GM23338 (cell line): ENCODE measurements at regions not wholly inside any gene's neighbourhood (a gene's known extent, or its start where the extent isn't known, plus 50 kb on each side); places are given as distances from the start of the nearest gene placed in this dataset.

Experiments used
- ATAC-seq: fragments of 200-7000 bp; cut with Tn5 transposase; 3 replicates; pipeline ENCODE4 v1.9.1; 2020
- DNase-seq: peaks from one replicate; pipeline ENCODE4 v3.0.0-alpha.2; 2015; ENCODE audit warnings: low spot score
- H2AFZ ChIP-seq: fragments of 200-600 bp; sonication (generic); 2 replicates; pipeline ENCODE4 v1.8.0; 2016; ENCODE audit warnings: antibody characterized with exemption, mild to moderate bottlenecking, moderate library complexity
- H3F3A ChIP-seq: fragments of 200-600 bp; sonication (generic); replicated peaks from 2 replicates; pipeline ENCODE4 v1.8.0; 2017; ENCODE audit warnings: antibody characterized with exemption, mixed run types, low read depth
- H3K27ac ChIP-seq: fragments of 200-600 bp; sonication (generic); 2 replicates; pipeline ENCODE4 v1.6.1; 2016; ENCODE audit warnings: low read depth
- H3K27me3 ChIP-seq: fragments of 200-600 bp; sonication (generic); 2 replicates; pipeline ENCODE4 v1.8.0; 2016; ENCODE audit warnings: mild to moderate bottlenecking, mixed run types, moderate library complexity; ENCODE audit not compliant: insufficient read depth
- H3K36me3 ChIP-seq: fragments of 200-600 bp; sonication (generic); 2 replicates; pipeline ENCODE4 v1.8.0; 2016; ENCODE audit warnings: mild to moderate bottlenecking; ENCODE audit not compliant: insufficient read depth
- H3K4me1 ChIP-seq: fragments of 200-600 bp; sonication (generic); 2 replicates; pipeline ENCODE4 v1.8.0; 2016; ENCODE audit warnings: mild to moderate bottlenecking, moderate library complexity; ENCODE audit not compliant: insufficient read depth
- H3K4me2 ChIP-seq: fragments of 200-600 bp; sonication (generic); 2 replicates; pipeline ENCODE4 v1.7.1; 2017; ENCODE audit warnings: mixed run types
- H3K4me3 ChIP-seq: fragments of 200-600 bp; sonication (generic); 2 replicates; pipeline ENCODE4 v1.6.1; 2016; ENCODE audit warnings: mixed run types
- H3K79me2 ChIP-seq: fragments of 200-600 bp; sonication (generic); replicated peaks from 2 replicates; pipeline ENCODE4 v1.8.0; 2017; ENCODE audit warnings: mild to moderate bottlenecking; ENCODE audit not compliant: insufficient read depth
- H3K9me2 ChIP-seq: fragments of 200-600 bp; sonication (generic); 2 replicates; pipeline ENCODE4 v1.8.0; 2017; ENCODE audit not compliant: insufficient read depth
- H4K20me1 ChIP-seq: fragments of 200-600 bp; sonication (generic); replicated peaks from 2 replicates; pipeline ENCODE4 v1.8.0; 2017; ENCODE audit warnings: mild to moderate bottlenecking; ENCODE audit not compliant: insufficient read depth
- H3K27ac Mint-ChIP-seq: 2 replicates; pipeline ENCODE4 v1.8.0; 2020; ENCODE audit warnings: inconsistent platforms, mild to moderate bottlenecking, moderate library complexity, mixed read lengths
- H3K27me3 Mint-ChIP-seq: 3 replicates; pipeline ENCODE4 v1.8.0; 2022; ENCODE audit warnings: low read depth, mild to moderate bottlenecking, moderate library complexity, mixed read lengths, inconsistent platforms; ENCODE audit not compliant: insufficient read depth, poor library complexity
- H3K36me3 Mint-ChIP-seq: 3 replicates; pipeline ENCODE4 v1.8.0; 2021; ENCODE audit warnings: low read depth, mild to moderate bottlenecking, inconsistent platforms, moderate library complexity, mixed read lengths
- H3K4me1 Mint-ChIP-seq: 3 replicates; pipeline ENCODE4 v1.8.0; 2020; ENCODE audit warnings: mild to moderate bottlenecking, inconsistent platforms, mixed read lengths
- H3K4me3 Mint-ChIP-seq: 3 replicates; pipeline ENCODE4 v1.8.0; 2021; ENCODE audit warnings: moderate library complexity, mild to moderate bottlenecking, inconsistent platforms, mixed read lengths
- H3K9me3 Mint-ChIP-seq: 3 replicates; pipeline ENCODE4 v1.8.0; 2020; ENCODE audit warnings: moderate library complexity, mild to moderate bottlenecking, inconsistent platforms, mixed read lengths
- CREB1 ChIP-seq: fragments of 250-450 bp; sonication (Bioruptor Pico); IDR thresholded peaks from 2 replicates; pipeline ENCODE4 v1.5.0; 2020; ENCODE audit warnings: low read depth, mild to moderate bottlenecking, moderate library complexity
- ETS1 ChIP-seq: IDR thresholded peaks from 2 replicates; pipeline ENCODE4 v1.6.1; 2016; ENCODE audit warnings: antibody characterized with exemption
- EZH2 ChIP-seq: fragments of 200-600 bp; sonication (generic); IDR thresholded peaks from one replicate; pipeline ENCODE4 v1.8.0; 2017; ENCODE audit warnings: antibody characterized with exemption, mild to moderate bottlenecking, low read depth; ENCODE audit not compliant: unreplicated experiment
- EZH2phosphoT487 ChIP-seq: fragments of 200-600 bp; sonication (generic); IDR thresholded peaks from one replicate; pipeline ENCODE4 v1.8.1; 2018; ENCODE audit warnings: antibody characterized with exemption; ENCODE audit not compliant: unreplicated experiment
- JUNB ChIP-seq: IDR thresholded peaks from one replicate; pipeline ENCODE4 v1.6.1; 2016; ENCODE audit warnings: antibody characterized with exemption; ENCODE audit not compliant: unreplicated experiment
- POLR2AphosphoS5 ChIP-seq: IDR thresholded peaks from 2 replicates; pipeline ENCODE4 v1.6.1; 2016; ENCODE audit warnings: antibody characterized with exemption, low read depth
- REST ChIP-seq: IDR thresholded peaks from one replicate; pipeline ENCODE4 v1.6.1; 2018; ENCODE audit warnings: antibody characterized with exemption; ENCODE audit not compliant: unreplicated experiment
- STAT1 ChIP-seq: IDR thresholded peaks from one replicate; pipeline ENCODE4 v1.6.1; 2016; ENCODE audit warnings: antibody characterized with exemption; ENCODE audit not compliant: unreplicated experiment
- TF ChIP-seq, protein P1 (sequence below): fragments of 250-450 bp; sonication (Bioruptor Pico); IDR thresholded peaks from 2 replicates; pipeline ENCODE4 v1.5.0; 2020; ENCODE audit warnings: mild to moderate bottlenecking, moderate library complexity
- TF ChIP-seq, protein P2 (sequence below), 2 experiments: fragments of 200-600 bp in 1 of 2; sonication (generic) in 1 of 2; conservative IDR thresholded peaks; 2 replicates each; pipeline versions ENCODE4 v1.5.1 to v1.6.1; 2016 to 2017; ENCODE audit warnings: antibody characterized with exemption in 2 of 2, low read depth in 2 of 2, mild to moderate bottlenecking in 2 of 2, moderate library complexity in 1 of 2

DNA sequence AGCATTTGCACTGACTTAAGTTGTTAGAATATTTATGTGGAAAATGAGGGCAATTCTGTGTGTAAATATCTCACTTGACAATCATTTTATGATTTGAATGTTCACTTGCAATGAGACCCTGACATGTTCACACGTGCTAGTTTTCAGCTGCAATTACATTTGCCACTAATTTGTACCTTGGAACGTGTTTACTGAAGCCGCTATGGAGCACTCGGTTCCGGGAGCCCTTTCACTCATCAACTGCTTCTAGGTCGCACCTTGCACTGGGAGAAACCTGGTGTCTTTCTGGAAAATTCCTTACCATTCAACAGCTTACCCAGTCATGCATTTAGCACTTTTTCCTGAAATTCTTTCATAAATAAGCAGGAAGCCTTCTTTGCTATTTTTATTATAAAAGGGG lies 229.6 kb downstream of the ZIC5 start:
- Mint-ChIP-seq H3K27me3 (peaks cover 3% of the 10 kb centered on the region), H3K9me3 (no peaks in the 10 kb centered on the region), H3K36me3 (no peaks in the 10 kb centered on the region), H3K4me1 (peaks cover 81% of the 10 kb centered on the region), H3K27ac (peak overlapping the region; percentile 55; the same call in 1 of the 2 replicates), H3K4me3 (no peak overlapping the region)
- TF ChIP-seq EZH2phosphoT487 (no peak), EZH2 (no peak), JUNB (no peak), STAT1 (no peak), CREB1 (CRISPR knock-in tag) (no peak), POLR2AphosphoS5 (no peak), ETS1 (no peak), REST (no peak)
- TF ChIP-seq, protein P1, sequence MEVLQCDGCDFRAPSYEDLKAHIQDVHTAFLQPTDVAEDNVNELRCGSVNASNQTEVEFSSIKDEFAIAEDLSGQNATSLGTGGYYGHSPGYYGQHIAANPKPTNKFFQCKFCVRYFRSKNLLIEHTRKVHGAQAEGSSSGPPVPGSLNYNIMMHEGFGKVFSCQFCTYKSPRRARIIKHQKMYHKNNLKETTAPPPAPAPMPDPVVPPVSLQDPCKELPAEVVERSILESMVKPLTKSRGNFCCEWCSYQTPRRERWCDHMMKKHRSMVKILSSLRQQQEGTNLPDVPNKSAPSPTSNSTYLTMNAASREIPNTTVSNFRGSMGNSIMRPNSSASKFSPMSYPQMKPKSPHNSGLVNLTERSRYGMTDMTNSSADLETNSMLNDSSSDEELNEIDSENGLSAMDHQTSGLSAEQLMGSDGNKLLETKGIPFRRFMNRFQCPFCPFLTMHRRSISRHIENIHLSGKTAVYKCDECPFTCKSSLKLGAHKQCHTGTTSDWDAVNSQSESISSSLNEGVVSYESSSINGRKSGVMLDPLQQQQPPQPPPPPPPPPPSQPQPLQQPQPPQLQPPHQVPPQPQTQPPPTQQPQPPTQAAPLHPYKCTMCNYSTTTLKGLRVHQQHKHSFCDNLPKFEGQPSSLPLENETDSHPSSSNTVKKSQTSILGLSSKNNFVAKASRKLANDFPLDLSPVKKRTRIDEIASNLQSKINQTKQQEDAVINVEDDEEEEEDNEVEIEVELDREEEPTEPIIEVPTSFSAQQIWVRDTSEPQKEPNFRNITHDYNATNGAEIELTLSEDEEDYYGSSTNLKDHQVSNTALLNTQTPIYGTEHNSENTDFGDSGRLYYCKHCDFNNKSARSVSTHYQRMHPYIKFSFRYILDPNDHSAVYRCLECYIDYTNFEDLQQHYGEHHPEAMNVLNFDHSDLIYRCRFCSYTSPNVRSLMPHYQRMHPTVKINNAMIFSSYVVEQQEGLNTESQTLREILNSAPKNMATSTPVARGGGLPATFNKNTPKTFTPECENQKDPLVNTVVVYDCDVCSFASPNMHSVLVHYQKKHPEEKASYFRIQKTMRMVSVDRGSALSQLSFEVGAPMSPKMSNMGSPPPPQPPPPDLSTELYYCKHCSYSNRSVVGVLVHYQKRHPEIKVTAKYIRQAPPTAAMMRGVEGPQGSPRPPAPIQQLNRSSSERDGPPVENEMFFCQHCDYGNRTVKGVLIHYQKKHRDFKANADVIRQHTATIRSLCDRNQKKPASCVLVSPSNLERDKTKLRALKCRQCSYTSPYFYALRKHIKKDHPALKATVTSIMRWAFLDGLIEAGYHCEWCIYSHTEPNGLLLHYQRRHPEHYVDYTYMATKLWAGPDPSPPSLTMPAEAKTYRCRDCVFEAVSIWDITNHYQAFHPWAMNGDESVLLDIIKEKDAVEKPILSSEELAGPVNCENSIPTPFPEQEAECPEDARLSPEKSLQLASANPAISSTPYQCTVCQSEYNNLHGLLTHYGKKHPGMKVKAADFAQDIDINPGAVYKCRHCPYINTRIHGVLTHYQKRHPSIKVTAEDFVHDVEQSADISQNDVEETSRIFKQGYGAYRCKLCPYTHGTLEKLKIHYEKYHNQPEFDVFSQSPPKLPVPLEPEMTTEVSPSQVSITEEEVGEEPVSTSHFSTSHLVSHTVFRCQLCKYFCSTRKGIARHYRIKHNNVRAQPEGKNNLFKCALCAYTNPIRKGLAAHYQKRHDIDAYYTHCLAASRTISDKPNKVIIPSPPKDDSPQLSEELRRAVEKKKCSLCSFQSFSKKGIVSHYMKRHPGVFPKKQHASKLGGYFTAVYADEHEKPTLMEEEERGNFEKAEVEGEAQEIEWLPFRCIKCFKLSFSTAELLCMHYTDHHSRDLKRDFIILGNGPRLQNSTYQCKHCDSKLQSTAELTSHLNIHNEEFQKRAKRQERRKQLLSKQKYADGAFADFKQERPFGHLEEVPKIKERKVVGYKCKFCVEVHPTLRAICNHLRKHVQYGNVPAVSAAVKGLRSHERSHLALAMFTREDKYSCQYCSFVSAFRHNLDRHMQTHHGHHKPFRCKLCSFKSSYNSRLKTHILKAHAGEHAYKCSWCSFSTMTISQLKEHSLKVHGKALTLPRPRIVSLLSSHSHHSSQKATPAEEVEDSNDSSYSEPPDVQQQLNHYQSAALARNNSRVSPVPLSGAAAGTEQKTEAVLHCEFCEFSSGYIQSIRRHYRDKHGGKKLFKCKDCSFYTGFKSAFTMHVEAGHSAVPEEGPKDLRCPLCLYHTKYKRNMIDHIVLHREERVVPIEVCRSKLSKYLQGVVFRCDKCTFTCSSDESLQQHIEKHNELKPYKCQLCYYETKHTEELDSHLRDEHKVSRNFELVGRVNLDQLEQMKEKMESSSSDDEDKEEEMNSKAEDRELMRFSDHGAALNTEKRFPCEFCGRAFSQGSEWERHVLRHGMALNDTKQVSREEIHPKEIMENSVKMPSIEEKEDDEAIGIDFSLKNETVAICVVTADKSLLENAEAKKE (CRISPR knock-in tag) = no peak
- TF ChIP-seq, protein P2, sequence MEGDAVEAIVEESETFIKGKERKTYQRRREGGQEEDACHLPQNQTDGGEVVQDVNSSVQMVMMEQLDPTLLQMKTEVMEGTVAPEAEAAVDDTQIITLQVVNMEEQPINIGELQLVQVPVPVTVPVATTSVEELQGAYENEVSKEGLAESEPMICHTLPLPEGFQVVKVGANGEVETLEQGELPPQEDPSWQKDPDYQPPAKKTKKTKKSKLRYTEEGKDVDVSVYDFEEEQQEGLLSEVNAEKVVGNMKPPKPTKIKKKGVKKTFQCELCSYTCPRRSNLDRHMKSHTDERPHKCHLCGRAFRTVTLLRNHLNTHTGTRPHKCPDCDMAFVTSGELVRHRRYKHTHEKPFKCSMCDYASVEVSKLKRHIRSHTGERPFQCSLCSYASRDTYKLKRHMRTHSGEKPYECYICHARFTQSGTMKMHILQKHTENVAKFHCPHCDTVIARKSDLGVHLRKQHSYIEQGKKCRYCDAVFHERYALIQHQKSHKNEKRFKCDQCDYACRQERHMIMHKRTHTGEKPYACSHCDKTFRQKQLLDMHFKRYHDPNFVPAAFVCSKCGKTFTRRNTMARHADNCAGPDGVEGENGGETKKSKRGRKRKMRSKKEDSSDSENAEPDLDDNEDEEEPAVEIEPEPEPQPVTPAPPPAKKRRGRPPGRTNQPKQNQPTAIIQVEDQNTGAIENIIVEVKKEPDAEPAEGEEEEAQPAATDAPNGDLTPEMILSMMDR (conservative IDR thresholded peaks at IDR 0.05; ENCODE audit: low read depth in 2 of 2) = no peak
- Histone ChIP-seq H3K4me1 (peaks cover 64% of the 10 kb centered on the region), H4K20me1 (no peaks in the 10 kb centered on the region), H2AFZ (no peak overlapping the region), H3K79me2 (no peaks in the 10 kb centered on the region), H3K27ac (peak overlapping the region; percentile 64), H3K9me2 (no peaks in the 10 kb centered on the region), H3K36me3 (no peaks in the 10 kb centered on the region), H3K4me3 (no peak overlapping the region), H3F3A (peaks cover 8% of the 10 kb centered on the region; the same call in 1 of the 2 replicates), H3K27me3 (no peaks in the 10 kb centered on the region), H3K4me2 (0 out of 2 replicates have a peak overlapping the region, but pooled peaks have one; percentile 15)
- DNase-seq = peak; percentile 43
- ATAC-seq = no peak
